ENCODE measurements at regions not wholly inside any gene's neighbourhood (a gene's known extent, or its start where the extent isn't known, plus 50 kb on each side); places are given as distances from the start of the nearest gene placed in this dataset.
A peak's percentile ranks its signal among the peaks of the same experiment; 100 is the strongest.
"Not testable (repeated sequence)": the region's sequence is repeated elsewhere in the genome, so short reads cannot be mapped to it uniquely, and the experiment has no call there.

DNA sequence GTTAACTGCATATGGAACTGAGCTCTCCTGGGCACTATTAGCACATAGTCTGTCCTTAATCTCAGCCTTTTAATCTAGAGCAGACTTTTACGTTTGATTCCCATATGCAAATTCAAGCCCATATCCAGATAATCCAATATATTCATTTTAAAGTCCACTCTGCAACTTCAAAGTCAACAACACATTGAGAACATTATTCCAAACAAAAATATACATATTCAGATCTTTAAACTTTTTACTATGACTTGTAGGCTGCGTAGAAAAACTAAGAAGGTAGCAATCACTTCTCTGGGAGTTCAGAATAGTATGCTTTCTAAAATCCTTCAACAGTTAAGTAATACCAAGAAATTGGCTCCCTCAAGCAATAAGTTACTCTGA is 499.4 kb downstream of the SPATA31D1 start:
- H3K4me3 ChIP-seq (replicated peaks in 1 of 2; ENCODE audit: low read depth in 2 of 2, low read length in 2 of 2), result no peak overlapping the region
- TF ChIP-seq, protein P1, sequence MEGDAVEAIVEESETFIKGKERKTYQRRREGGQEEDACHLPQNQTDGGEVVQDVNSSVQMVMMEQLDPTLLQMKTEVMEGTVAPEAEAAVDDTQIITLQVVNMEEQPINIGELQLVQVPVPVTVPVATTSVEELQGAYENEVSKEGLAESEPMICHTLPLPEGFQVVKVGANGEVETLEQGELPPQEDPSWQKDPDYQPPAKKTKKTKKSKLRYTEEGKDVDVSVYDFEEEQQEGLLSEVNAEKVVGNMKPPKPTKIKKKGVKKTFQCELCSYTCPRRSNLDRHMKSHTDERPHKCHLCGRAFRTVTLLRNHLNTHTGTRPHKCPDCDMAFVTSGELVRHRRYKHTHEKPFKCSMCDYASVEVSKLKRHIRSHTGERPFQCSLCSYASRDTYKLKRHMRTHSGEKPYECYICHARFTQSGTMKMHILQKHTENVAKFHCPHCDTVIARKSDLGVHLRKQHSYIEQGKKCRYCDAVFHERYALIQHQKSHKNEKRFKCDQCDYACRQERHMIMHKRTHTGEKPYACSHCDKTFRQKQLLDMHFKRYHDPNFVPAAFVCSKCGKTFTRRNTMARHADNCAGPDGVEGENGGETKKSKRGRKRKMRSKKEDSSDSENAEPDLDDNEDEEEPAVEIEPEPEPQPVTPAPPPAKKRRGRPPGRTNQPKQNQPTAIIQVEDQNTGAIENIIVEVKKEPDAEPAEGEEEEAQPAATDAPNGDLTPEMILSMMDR (IDR thresholded peaks at IDR 0.05; ENCODE audit: low read depth, low read length), result no peak
- no peak for DNase-seq (ENCODE audit: low read depth in 2 of 2)

DNA sequence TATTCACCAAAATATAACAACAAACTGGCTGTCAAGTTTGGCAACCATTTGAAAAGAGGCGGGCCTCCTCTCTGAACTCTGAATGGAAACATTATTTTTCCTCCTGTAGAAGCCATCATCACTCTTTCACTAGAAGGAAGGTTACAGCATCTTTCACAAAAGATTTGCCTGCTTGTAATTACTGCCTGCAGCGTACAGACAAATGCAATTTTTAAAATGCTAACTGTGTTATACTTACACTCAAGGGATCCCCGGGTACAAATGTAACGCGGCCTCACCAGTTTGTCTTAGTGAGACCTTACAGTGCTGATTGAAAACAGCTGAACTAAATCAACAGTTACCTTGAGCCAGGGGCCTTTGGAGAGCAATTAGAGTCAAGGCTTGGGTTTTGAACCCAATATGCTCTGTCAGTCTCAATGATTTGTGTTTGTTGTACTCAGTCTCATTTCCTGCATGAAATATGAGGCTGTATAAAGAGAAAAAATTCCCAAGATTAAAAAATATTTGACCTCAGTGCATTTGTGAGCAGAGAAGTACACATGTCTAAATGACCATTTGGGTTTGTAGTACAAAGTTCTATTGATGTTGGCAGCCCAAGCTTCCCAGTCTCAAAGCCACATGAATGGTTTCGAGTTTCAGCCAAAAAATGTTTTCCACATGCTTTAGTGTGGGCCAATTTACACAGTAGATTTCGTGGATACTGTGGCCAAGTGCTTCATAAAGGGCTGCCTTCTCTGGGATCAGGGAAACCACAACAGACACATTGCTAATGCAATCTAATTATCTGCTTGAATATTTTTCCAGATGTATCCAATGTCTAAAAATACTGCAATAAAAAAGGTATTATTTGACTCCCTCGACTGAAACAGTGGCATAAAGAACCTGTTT is 500.0 kb downstream of the SPATA31D1 start:
- peak; percentile 74 to 83 for DNase-seq (ENCODE audit: low read depth in 2 of 2)
- TF ChIP-seq, protein P1 (IDR thresholded peaks at IDR 0.05; ENCODE audit: low read depth, low read length), result no peak
- no peak overlapping the region for H3K4me3 ChIP-seq (replicated peaks in 1 of 2; ENCODE audit: low read depth in 2 of 2, low read length in 2 of 2)

DNA sequence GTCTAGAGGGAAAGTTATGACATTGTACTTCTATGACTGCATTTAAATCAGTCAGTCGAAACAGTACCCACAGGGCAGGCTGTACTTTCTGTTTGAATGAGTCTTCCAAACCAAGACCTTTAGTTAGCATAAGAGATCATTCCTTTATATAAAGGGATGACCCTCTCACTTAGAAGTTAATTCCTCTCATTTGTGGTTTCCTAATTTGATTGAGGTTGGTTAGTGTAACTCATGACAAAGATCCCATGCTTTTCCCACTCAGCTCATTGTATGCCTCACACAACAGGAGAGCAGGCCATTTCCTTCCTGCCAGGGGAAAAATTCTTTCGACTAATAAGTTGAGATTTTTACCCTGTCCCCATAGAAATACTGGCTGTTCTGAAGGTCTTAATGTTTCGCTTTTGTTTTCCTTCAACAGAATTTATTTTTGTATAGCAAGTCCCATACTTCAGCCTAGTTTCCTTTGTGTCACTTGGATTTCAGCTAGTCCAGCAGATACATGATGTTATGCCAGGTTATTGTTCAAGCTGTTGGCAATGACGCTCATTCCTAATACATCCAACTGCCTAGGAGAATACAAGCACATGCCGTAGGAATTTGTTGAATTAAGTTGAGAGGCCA is 500.7 kb downstream of the SPATA31D1 start:
- DNase-seq (ENCODE audit: low read depth in 2 of 2), result peak; percentile 36 to 57
- TF ChIP-seq, protein P1 (IDR thresholded peaks at IDR 0.05; ENCODE audit: low read depth, low read length), result no peak
- no peak overlapping the region for H3K4me3 ChIP-seq (replicated peaks in 1 of 2; ENCODE audit: low read depth in 2 of 2, low read length in 2 of 2)

DNA sequence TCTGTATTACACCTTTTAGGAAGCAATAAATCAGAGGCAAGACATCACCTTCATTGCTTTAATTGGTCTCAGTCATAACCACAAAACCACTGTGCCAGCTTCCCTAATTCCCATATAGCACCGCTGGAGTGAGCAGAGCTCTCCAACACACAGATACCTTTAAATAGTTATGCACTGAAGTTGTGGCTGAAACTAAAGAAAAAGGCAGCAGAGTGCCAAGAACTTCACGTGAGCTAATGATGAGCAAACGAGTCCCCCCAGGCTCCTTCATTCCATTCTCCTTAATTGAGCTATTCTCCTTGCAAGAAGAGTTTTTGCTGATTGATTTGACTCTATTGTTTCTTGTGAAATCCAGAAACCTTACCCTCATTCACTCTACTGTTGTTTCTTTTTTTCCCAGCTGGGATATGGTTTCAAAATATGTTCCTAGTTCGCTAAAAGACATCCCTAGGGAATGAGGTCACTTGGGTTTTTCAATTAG is 501.5 kb downstream of the SPATA31D1 start:
- TF ChIP-seq, protein P1 (IDR thresholded peaks at IDR 0.05; ENCODE audit: low read depth, low read length), result no peak
- DNase-seq (ENCODE audit: low read depth in 2 of 2), result peak; percentile 23 to 59
- H3K4me3 ChIP-seq (replicated peaks in 1 of 2; ENCODE audit: low read depth in 2 of 2, low read length in 2 of 2), result no peak overlapping the region

DNA sequence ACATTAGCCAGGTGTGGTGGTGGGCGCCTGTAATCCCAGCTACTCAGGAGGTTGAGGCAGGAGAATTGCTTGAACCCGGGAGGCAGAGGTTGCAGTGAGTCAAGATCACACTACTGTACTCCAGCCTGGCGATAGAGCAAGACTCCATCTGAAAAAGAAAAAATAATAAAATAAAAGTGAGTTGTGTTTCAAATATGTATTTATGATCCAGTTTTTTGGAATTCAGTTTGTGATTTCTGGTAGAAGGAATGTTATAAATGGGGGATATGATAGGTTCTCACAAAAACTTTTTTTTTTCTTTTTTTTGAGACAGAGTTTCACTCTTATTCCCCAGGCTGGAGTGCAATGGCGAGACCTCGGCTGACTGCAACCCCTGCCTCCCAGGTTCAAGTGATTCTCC is 502.2 kb downstream of the SPATA31D1 start:
- not testable (repeated sequence) for H3K4me3 ChIP-seq (replicated peaks in 1 of 2; ENCODE audit: low read depth in 2 of 2, low read length in 2 of 2); DNase-seq (ENCODE audit: low read depth in 2 of 2)

DNA sequence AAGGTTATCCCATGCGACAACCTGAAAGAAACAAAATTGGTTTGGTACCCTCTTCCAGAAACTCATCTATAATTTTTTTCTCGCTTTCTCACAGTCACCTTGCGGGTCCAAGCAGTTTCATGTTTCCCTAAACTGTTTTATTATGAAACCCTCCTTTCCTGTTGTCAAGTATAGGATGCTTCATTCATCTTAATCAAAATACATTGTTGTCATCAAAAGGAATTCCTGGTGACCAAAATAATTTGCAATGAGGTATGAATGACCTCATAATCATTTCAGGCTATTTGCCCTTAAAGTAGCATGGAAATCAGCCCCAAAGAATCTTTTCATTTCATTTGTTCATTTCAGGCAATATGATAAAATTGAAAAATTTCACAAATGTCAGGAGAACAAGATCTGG is 503.0 kb downstream of the SPATA31D1 start:
- DNase-seq (ENCODE audit: low read depth in 2 of 2), result peak in 1 of 2 donors; percentile 4
- TF ChIP-seq, protein P1 (IDR thresholded peaks at IDR 0.05; ENCODE audit: low read depth, low read length), result no peak
- H3K4me3 ChIP-seq (replicated peaks in 1 of 2; ENCODE audit: low read depth in 2 of 2, low read length in 2 of 2), result no peak overlapping the region

DNA sequence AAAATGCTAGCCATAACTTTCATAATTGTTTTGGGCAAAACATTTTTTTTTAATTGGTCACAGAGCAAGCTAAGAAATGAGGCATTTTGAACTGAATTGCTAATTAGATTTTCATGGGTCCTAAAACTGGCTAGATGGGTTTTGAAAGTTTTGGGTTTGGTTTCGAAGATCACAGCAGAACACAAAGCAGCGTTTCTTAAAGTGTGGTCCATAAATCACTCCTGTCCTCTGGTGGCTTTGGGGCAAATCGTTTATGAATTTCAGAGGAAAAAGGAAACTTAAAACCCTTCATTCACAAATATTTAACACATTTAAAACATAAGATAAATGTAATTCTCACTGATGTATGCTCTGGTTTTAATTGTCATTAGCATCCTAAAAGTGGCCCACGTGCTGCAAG is 503.7 kb downstream of the SPATA31D1 start:
- no peak for DNase-seq (ENCODE audit: low read depth in 2 of 2)
- TF ChIP-seq, protein P1 (IDR thresholded peaks at IDR 0.05; ENCODE audit: low read depth, low read length), result no peak
- H3K4me3 ChIP-seq (replicated peaks in 1 of 2; ENCODE audit: low read depth in 2 of 2, low read length in 2 of 2), result no peak overlapping the region

Data from cardiac fibroblast (primary cell).